Type B pancreatic cell (in vitro differentiated cells): ENCODE measurements at regions not wholly inside any gene's neighbourhood (a gene's known extent, or its start where the extent isn't known, plus 50 kb on each side); places are given as distances from the start of the nearest gene placed in this dataset.
A peak's percentile ranks its signal among the peaks of the same experiment; 100 is the strongest.

Experiments used
- DNase-seq: peaks from one replicate; pipeline ENCODE4 v3.0.0; 2021; ENCODE audit warnings: mixed read lengths; ENCODE audit not compliant: unreplicated experiment; ENCODE audit errors: extremely low spot score
- H3K27ac Mint-ChIP-seq: 2 replicates; pipeline ENCODE4 v1.8.0; 2021; ENCODE audit warnings: mild to moderate bottlenecking, mixed read lengths
- H3K27me3 Mint-ChIP-seq: 2 replicates; pipeline ENCODE4 v1.8.0; 2021; ENCODE audit warnings: mixed read lengths
- H3K36me3 Mint-ChIP-seq: 2 replicates; pipeline ENCODE4 v1.8.0; 2021; ENCODE audit warnings: mixed read lengths
- H3K4me1 Mint-ChIP-seq: one replicate; pipeline ENCODE4 v1.8.0; 2021; ENCODE audit warnings: mixed read lengths; ENCODE audit not compliant: unreplicated experiment
- H3K4me3 Mint-ChIP-seq: 2 replicates; pipeline ENCODE4 v1.8.0; 2021; ENCODE audit warnings: mild to moderate bottlenecking, mixed read lengths
- H3K9me3 Mint-ChIP-seq: 2 replicates; pipeline ENCODE4 v1.8.0; 2021; ENCODE audit warnings: mixed read lengths
- TF ChIP-seq, protein P1 (sequence below): fragments of 200-600 bp; sonication (generic); conservative IDR thresholded peaks from 2 replicates; pipeline ENCODE4 v1.5.0; 2021; ENCODE audit warnings: antibody characterized with exemption, mild to moderate bottlenecking

DNA sequence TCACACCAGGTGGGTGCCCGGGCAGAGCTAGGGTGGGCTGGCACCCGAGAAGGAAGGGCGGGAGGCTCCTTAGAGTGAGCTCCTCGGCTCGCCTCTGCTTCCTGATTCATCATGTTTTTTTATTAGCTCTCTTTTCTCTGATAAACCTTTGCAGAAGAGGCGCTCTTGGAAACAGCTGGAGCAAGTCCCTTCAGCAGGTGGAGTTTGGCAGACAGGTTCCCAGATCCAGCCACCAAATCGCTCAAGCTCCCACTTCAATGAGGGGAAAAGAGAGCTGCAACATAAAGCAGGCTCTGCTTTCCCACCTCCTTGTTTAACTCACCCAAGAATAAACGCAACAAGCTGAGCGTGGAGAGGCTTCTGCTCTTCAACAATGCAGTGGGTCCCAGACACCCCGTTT is 244.8 kb downstream of the TSHZ3 start:
- no peak overlapping the region for H3K27ac Mint-ChIP-seq
- H3K36me3 Mint-ChIP-seq: no peaks in the 10 kb centered on the region
- no peak overlapping the region for H3K4me3 Mint-ChIP-seq
- no peak for DNase-seq
- H3K9me3 Mint-ChIP-seq: no peaks in the 10 kb centered on the region
- TF ChIP-seq, protein P1, sequence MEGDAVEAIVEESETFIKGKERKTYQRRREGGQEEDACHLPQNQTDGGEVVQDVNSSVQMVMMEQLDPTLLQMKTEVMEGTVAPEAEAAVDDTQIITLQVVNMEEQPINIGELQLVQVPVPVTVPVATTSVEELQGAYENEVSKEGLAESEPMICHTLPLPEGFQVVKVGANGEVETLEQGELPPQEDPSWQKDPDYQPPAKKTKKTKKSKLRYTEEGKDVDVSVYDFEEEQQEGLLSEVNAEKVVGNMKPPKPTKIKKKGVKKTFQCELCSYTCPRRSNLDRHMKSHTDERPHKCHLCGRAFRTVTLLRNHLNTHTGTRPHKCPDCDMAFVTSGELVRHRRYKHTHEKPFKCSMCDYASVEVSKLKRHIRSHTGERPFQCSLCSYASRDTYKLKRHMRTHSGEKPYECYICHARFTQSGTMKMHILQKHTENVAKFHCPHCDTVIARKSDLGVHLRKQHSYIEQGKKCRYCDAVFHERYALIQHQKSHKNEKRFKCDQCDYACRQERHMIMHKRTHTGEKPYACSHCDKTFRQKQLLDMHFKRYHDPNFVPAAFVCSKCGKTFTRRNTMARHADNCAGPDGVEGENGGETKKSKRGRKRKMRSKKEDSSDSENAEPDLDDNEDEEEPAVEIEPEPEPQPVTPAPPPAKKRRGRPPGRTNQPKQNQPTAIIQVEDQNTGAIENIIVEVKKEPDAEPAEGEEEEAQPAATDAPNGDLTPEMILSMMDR: no peak
- peaks cover 9% of the 10 kb centered on the region for H3K27me3 Mint-ChIP-seq
- H3K4me1 Mint-ChIP-seq: peaks cover 29% of the 10 kb centered on the region

DNA sequence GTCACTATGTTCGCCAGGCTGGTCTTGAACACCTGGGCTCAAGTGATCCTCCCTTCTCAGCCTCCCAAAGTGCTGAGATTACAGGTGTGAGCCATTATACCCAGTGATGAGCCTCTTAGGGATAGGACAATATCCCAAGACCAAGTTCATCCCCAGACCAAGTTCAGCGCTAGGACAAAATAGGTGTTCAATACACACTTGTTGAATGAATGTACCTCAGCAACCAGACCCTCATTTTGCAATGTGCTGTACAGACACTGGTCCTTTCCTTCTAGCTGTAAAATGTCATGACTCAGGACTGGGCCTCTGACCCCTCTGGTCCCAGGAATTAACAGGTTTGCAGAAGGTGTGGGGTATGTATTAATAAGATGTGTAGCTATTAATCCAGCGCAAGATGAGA is 246.0 kb downstream of the TSHZ3 start:
- TF ChIP-seq, protein P1: no peak
- Mint-ChIP-seq H3K9me3 (no peaks in the 10 kb centered on the region), H3K4me3 (no peak overlapping the region), H3K27me3 (peaks cover 9% of the 10 kb centered on the region), H3K36me3 (no peaks in the 10 kb centered on the region), H3K4me1 (peaks cover 31% of the 10 kb centered on the region), H3K27ac (no peak overlapping the region)
- DNase-seq: no peak

DNA sequence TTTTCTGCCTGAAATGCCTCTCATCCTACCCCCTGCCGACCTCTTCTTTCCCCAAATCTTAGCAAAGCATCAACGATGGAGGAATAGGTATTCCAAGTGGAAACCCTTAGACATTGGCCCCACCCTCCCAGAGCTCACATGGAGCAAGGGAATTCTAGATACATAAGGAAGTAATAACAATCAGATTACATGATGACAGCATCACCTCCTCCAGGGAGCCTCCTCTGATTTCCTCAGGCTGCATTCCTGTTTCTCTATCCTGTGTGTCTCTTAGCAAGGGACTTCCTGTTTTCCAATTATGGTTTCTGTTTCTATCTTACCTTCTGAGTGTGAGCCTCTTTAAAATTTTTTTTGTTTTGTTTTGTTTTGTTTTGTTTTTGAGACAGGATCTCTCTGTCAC is 246.6 kb downstream of the TSHZ3 start:
- Mint-ChIP-seq H3K27ac (no peak overlapping the region), H3K4me1 (peaks cover 32% of the 10 kb centered on the region)

DNA sequence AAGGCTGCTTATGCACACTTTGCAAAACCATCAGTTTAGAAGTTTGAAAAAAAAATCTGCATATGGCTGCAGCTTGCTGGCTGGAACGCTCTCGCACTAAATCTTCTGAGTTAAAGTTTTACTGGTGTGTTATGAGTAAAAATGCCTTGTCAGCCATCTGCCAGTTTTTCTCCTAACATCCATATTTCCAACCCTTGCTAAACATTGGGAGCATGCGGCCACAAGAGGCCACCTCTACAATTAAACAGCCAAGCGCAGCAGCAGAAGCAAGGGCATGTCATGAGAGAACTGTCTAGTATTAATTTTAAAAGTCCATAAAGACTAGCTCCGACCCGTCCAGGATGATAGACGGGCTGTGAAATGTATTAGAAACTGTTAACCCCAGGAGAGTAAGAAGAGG is 248.3 kb downstream of the TSHZ3 start:
- Mint-ChIP-seq H3K27me3 (peaks cover 4% of the 10 kb centered on the region), H3K9me3 (no peaks in the 10 kb centered on the region), H3K4me1 (peaks cover 42% of the 10 kb centered on the region), H3K4me3 (peak overlapping the region; percentile 4), H3K36me3 (no peaks in the 10 kb centered on the region), H3K27ac (peak overlapping the region; percentile 9)
- DNase-seq: no peak
- TF ChIP-seq, protein P1: no peak

More for the DNA sequence above, 246.6 kb downstream of the TSHZ3 start:
- TF ChIP-seq, protein P1: no peak
- DNase-seq: no peak
- Mint-ChIP-seq H3K27me3 (peaks cover 5% of the 10 kb centered on the region), H3K36me3 (no peaks in the 10 kb centered on the region), H3K4me3 (no peak overlapping the region), H3K9me3 (no peaks in the 10 kb centered on the region)

DNA sequence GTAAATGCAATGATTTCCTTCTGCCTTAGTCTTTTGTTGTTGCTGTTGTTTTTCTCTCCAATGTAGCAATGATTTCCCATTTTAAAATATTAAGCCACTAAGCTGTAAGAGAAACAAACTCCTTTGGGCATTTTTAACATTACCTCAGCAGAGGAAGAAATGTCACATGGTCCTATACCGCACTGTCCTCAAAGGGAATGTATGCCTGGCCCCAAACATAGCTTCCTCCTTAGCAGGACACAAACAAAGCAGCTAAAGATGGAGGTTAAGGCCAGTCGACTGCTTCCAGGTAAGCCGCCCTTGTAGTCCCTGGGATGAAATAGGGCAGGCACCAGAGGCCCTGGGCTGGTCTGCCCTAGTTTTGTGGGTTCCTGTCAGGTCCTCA is 249.0 kb downstream of the TSHZ3 start:
- no peak overlapping the region for H3K4me3 Mint-ChIP-seq
- no peak for DNase-seq
- H3K9me3 Mint-ChIP-seq: no peaks in the 10 kb centered on the region
- H3K27me3 Mint-ChIP-seq: peaks cover 4% of the 10 kb centered on the region
- H3K36me3 Mint-ChIP-seq: no peaks in the 10 kb centered on the region
- TF ChIP-seq, protein P1: no peak
- peaks cover 42% of the 10 kb centered on the region for H3K4me1 Mint-ChIP-seq
- no peak overlapping the region for H3K27ac Mint-ChIP-seq

DNA sequence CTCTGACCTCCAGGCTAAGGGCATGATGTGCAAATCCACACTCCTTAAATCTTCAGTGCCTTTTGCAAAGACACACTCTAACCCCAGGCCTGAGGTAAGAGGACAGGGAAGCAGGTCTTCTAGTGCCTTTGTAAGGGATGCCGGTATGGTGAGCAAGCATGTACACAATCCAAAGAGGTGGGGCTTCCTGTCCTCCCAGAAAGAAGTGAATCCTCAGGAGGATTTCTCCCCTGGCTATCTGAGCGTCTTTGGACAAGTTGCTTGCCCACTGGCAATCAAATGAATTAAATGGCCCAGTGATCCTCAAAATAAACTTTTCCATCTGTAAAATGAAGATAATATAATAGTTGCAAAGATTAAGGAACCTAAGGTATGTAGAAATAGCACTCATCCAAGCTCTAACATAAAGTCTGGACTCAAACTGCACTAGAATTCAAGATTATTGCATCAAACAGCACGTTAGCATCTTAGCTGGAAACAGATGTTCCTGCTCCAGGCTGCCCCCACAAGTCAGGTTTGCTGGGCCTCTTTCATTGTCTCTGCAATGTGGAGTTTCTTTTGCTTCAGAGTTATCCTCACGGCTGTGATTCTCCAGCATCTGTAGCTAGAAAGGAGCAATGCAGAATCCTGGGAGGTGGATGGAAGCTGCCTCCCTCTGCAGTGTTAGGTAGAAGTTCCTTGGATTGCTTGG is 249.6 kb downstream of the TSHZ3 start:
- Mint-ChIP-seq H3K36me3 (no peaks in the 10 kb centered on the region), H3K27ac (no peak overlapping the region)

More for the DNA sequence above, 249.6 kb downstream of the TSHZ3 start:
- Mint-ChIP-seq H3K9me3 (no peaks in the 10 kb centered on the region), H3K4me3 (no peak overlapping the region), H3K4me1 (peaks cover 42% of the 10 kb centered on the region), H3K27me3 (peaks cover 4% of the 10 kb centered on the region)
- no peak for DNase-seq
- TF ChIP-seq, protein P1: no peak
